C4-2B (cell line): ENCODE measurements at regions not wholly inside any gene's neighbourhood (a gene's known extent, or its start where the extent isn't known, plus 50 kb on each side); places are given as distances from the start of the nearest gene placed in this dataset.

Source experiments
- ZFX ChIP-seq: fragments of 450-650 bp; IDR thresholded peaks from 2 replicates; pipeline ENCODE4 v1.6.1; 2017
- TF ChIP-seq, protein P1 (sequence below): fragments of 450-650 bp; conservative IDR thresholded peaks from 2 replicates; pipeline ENCODE4 v1.5.1; 2017; ENCODE audit warnings: mild to moderate bottlenecking

DNA sequence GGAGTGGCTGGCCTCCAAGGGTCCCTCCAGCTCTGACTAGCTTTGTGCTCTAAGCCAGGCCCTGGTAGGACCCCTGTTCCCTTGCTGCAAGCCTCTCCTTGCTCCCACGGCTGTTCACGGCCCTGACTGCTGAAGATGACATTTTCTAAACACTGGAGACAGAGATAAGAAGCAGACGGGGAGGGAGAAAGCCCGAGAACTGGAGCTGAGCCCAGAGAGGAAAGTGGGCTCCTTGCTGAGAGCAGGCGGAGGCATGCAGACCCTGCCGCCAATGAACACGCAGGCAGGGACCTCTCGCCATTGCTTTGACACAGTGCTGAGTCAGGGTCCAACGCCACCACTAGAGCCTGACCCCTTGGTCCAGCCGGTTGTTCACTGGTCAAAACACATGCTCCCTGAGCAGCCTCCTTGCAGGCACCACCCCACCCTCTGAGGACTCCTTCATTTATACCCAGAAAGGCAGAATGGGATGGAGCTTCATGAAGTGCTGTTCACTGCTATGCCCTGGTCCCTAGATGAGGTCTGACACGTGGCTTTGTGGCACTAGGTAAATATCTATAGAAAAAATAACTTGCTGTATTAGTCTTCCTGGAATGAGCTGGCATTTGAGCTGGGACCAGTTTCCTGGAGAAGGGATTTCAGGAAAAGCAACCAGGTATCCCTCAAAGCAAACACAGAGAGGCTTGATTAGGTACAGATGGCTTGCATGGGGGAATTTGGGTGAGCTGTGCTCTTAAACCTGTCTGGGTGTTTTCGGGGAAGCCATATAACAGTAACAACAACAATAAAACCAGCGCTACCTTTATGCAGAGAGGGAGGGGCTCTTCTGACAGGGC lies 65.7 kb downstream of the MCFD2 start:
- TF ChIP-seq, protein P1, sequence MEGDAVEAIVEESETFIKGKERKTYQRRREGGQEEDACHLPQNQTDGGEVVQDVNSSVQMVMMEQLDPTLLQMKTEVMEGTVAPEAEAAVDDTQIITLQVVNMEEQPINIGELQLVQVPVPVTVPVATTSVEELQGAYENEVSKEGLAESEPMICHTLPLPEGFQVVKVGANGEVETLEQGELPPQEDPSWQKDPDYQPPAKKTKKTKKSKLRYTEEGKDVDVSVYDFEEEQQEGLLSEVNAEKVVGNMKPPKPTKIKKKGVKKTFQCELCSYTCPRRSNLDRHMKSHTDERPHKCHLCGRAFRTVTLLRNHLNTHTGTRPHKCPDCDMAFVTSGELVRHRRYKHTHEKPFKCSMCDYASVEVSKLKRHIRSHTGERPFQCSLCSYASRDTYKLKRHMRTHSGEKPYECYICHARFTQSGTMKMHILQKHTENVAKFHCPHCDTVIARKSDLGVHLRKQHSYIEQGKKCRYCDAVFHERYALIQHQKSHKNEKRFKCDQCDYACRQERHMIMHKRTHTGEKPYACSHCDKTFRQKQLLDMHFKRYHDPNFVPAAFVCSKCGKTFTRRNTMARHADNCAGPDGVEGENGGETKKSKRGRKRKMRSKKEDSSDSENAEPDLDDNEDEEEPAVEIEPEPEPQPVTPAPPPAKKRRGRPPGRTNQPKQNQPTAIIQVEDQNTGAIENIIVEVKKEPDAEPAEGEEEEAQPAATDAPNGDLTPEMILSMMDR = no peak
- no peak for TF ChIP-seq ZFX
